Body of pancreas (tissue), 4 donors: ENCODE measurements at regions not wholly inside any gene's neighbourhood (a gene's known extent, or its start where the extent isn't known, plus 50 kb on each side); places are given as distances from the start of the nearest gene placed in this dataset.

Source experiments
- ATAC-seq: fragments of 150-250 bp; one replicate; pipeline ENCODE4 v1.9.1; 2016
- DNase-seq, 4 donors: peaks; one replicate each; pipeline ENCODE4 v3.0.0-alpha.2; 2019
- H3K27ac ChIP-seq, 4 donors: fragments of 200-600 bp; sonication (generic); 1 replicate in 3 of 4; 2 replicates in 1 of 4; pipeline versions ENCODE4 v1.5.1 to v1.6.1; 2016 to 2019; ENCODE audit warnings: mild to moderate bottlenecking in 1 of 4, mixed read lengths in 1 of 4, moderate library complexity in 1 of 4
- H3K27me3 ChIP-seq, 2 donors: fragments of 200-600 bp; sonication (generic); one replicate each; pipeline ENCODE4 v1.6.0; 2016; ENCODE audit warnings: mild to moderate bottlenecking in 1 of 2
- H3K36me3 ChIP-seq, 2 donors: fragments of 200-600 bp; sonication (generic); replicated peaks in 1 of 2; 2 replicates each; pipeline ENCODE4 v1.5.1; 2016; ENCODE audit warnings: low read depth in 2 of 2; ENCODE audit not compliant: insufficient read depth in 1 of 2
- H3K4me1 ChIP-seq: fragments of 200-600 bp; sonication (generic); one replicate; pipeline ENCODE4 v1.6.0; 2016
- H3K4me3 ChIP-seq, 2 donors: fragments of 200-600 bp; sonication (generic); 1 replicate in 1 of 2; 2 replicates in 1 of 2; pipeline ENCODE4 v1.5.1; 2016 to 2019
- H3K9me3 ChIP-seq, 3 donors: fragments of 200-600 bp; sonication (generic); 1 replicate in 2 of 3; 2 replicates in 1 of 3; pipeline ENCODE4 v1.5.1; 2016
- CTCF ChIP-seq, 7 experiments: fragments of 450-650 bp in 4 of 7; fragments of 200-600 bp in 3 of 7; sonication (generic) in 3 of 7; IDR thresholded peaks; one replicate each; pipeline ENCODE4 v1.5.1; 2016 to 2019; ENCODE audit warnings: antibody characterized with exemption in 7 of 7
- POLR2A ChIP-seq, 3 donors: fragments of 450-650 bp; IDR thresholded peaks; one replicate each; pipeline ENCODE4 v1.6.1; 2016; ENCODE audit warnings: antibody characterized with exemption in 3 of 3, mild to moderate bottlenecking in 2 of 3
- WGBS, 2 donors: methylation state at CpG; one replicate each; pipeline ENCODE4 v1.1.5; 2017; 5-methylcytosine and 5-hydroxymethylcytosine counted together
- intact Hi-C: fragments of 100-400 bp; cut with DNase I; formaldehyde crosslinking; loops from one replicate; pipeline ENCODE4 v1.15.1; 2023

GRCh38 chr11:13082588-13082987 lies 73.5 kb downstream of the RASSF10 start:
- no peak overlapping the region for H3K27ac ChIP-seq
- H3K36me3 ChIP-seq = no peaks in the 10 kb centered on the region
- no peaks in the 10 kb centered on the region for H3K9me3 ChIP-seq
- no peak overlapping the region for H3K4me3 ChIP-seq
- ATAC-seq (no peak), DNase-seq (no peak)
- no peaks in the 10 kb centered on the region for H3K27me3 ChIP-seq
- no peaks in the 10 kb centered on the region for H3K4me1 ChIP-seq
- TF ChIP-seq POLR2A (IDR thresholded peaks at IDR 0.05) (no peak), CTCF (IDR thresholded peaks at IDR 0.05) (no peak)
- WGBS, 2 donors = 100% methylated on average over 1 of the region's 1 CpG
- intact Hi-C loops = no loop called here

GRCh38 chr11:13090228-13090708 lies 81.2 kb downstream of the RASSF10 start:
- DNase-seq (no peak), ATAC-seq (no peak)
- Histone ChIP-seq H3K27me3 (no peaks in the 10 kb centered on the region), H3K4me1 (no peaks in the 10 kb centered on the region), H3K4me3 (no peak overlapping the region), H3K27ac (no peak overlapping the region), H3K9me3 (no peaks in the 10 kb centered on the region), H3K36me3 (no peaks in the 10 kb centered on the region)
- 82 to 94% methylated on average over 2 of the region's 2 CpGs for WGBS, 2 donors
- intact Hi-C loops = no loop called here
- TF ChIP-seq CTCF (IDR thresholded peaks at IDR 0.05) = no peak
- TF ChIP-seq POLR2A (IDR thresholded peaks at IDR 0.05) = no peak

DNA sequence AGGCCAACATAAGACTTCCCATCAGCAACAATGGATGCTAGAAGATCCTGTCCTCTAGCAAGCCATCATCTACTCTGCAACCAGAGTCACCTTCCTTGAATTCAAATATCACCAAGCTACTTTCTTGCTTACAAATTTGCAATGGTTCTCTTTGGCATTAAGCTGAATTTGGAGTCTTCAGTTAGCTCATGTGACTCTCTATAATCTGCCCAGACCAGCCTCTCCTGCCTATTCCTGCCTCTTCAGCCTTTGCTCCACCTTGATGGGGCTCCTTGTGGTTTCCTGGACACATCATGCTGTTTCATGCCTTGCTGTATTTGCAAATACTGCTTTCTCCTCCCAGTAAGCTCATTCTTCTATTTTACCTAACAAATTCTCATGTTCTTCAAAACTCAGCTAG lies 82.3 kb downstream of the RASSF10 start:
- intact Hi-C loops = no loop called here
- ATAC-seq = no peak

DNA sequence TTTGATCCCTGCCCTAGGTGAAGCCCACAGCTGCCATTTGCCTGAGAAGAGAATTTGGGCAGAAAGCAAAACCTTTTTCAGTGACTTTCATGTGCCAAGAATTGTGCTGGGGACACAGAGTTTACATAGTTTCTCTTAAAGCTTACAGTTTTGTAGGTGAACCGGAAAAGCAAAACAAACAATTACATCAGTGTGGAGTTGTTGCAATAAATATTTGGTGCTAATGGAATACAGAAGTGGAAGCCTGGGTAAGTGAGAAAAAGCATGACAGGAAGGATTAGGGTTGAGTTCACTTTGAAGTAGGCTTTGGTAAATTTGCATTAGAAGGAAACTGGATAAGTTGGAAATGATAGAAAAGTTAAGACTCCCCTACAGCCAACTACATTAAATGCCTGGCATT lies 82.7 kb downstream of the RASSF10 start:
- Histone ChIP-seq H3K36me3 (no peaks in the 10 kb centered on the region), H3K4me3 (no peak overlapping the region), H3K9me3 (no peaks in the 10 kb centered on the region), H3K4me1 (no peaks in the 10 kb centered on the region), H3K27ac (no peak overlapping the region), H3K27me3 (no peaks in the 10 kb centered on the region)
- TF ChIP-seq CTCF (IDR thresholded peaks at IDR 0.05) (no peak), POLR2A (IDR thresholded peaks at IDR 0.05) (no peak)
- ATAC-seq = no peak
- intact Hi-C loops = no loop called here
- WGBS, 2 donors = 80 to 88% methylated on average over 1 of the region's 1 CpG
- no peak for DNase-seq

More for the DNA sequence above, 82.3 kb downstream of the RASSF10 start:
- Histone ChIP-seq H3K27ac (no peak overlapping the region), H3K9me3 (no peaks in the 10 kb centered on the region), H3K36me3 (no peaks in the 10 kb centered on the region), H3K4me3 (no peak overlapping the region), H3K27me3 (no peaks in the 10 kb centered on the region), H3K4me1 (no peaks in the 10 kb centered on the region)
- TF ChIP-seq CTCF (IDR thresholded peaks at IDR 0.05) = no peak
- no peak for DNase-seq

DNA sequence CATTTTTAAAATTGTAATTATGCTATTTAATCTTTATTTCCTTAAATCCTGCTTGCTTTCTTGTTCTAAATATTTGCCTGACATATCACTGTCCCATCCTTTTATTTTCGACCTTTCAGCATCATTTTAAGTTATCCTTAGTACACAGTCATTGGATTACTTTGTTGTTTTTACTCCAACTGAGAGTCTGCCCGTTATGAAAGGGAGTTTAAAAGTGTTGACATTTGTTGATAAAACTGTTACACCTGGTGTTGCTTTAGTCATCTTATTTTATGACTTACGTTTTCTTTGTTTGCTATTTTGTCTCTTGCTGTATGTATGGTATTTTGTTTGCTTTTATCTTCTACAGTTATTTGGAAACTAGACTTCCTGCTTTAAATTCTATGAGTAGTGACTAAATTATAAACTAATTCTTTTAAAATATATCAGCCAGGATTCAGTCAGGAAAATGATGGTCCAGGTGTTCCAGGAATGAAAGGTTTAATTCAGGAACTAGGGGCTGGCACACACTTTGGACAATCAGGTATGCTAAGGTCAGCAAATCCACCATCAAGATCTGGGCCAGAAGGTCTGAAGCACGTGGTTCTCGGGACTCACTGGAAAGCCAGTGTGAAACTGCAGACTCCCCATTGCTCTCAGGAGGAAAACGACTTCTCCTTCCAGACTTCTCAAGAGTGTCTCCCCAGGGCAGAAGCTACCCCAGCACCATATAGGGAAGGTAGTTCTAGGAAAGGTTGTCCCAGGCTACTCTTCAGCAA lies 86.0 kb downstream of the RASSF10 start:
- DNase-seq (no peak), ATAC-seq (no peak)
- no peaks in the 10 kb centered on the region for H3K4me1 ChIP-seq
- TF ChIP-seq CTCF (IDR thresholded peaks at IDR 0.05) (no peak), POLR2A (IDR thresholded peaks at IDR 0.05) (no peak)
- intact Hi-C loops = no loop called here
- H3K27ac ChIP-seq = no peak overlapping the region
- WGBS, 2 donors = 35 to 36% methylated on average over 6 of the region's 6 CpGs
- H3K36me3 ChIP-seq = no peaks in the 10 kb centered on the region
- no peak overlapping the region for H3K4me3 ChIP-seq
- no peaks in the 10 kb centered on the region for H3K27me3 ChIP-seq
- H3K9me3 ChIP-seq = no peaks in the 10 kb centered on the region
